Mesenchymal stem cell (in vitro differentiated cells and primary cell): ENCODE measurements at regions not wholly inside any gene's neighbourhood (a gene's known extent, or its start where the extent isn't known, plus 50 kb on each side); places are given as distances from the start of the nearest gene placed in this dataset.
"Not testable (repeated sequence)": the region's sequence is repeated elsewhere in the genome, so short reads cannot be mapped to it uniquely, and the experiment has no call there.

ENCODE experiments used
- DNase-seq: peaks from one replicate; pipeline ENCODE4 v3.0.0-alpha.2; 2013
- H2AFZ ChIP-seq: one replicate; pipeline ENCODE4 v1.6.1; 2013; ENCODE audit warnings: low read depth, mild to moderate bottlenecking, control low read depth, inconsistent platforms, low read length, moderate library complexity
- H2AK5ac ChIP-seq: 2 replicates; pipeline ENCODE4 v1.6.1; 2013; ENCODE audit warnings: low read length, moderate library complexity, mild to moderate bottlenecking, inconsistent platforms; ENCODE audit not compliant: severe bottlenecking
- H2BK120ac ChIP-seq: one replicate; pipeline ENCODE4 v1.6.1; 2013; ENCODE audit warnings: low read depth, mild to moderate bottlenecking, inconsistent platforms, low read length, moderate library complexity
- H2BK12ac ChIP-seq, 2 experiments: one replicate each; pipeline ENCODE4 v1.6.1; 2013; ENCODE audit warnings: inconsistent platforms in 2 of 2, low read length in 2 of 2, mild to moderate bottlenecking in 2 of 2, moderate library complexity in 2 of 2, control low read depth in 1 of 2
- H2BK15ac ChIP-seq: one replicate; pipeline ENCODE4 v1.6.1; 2013; ENCODE audit warnings: mild to moderate bottlenecking, low read depth, inconsistent platforms; ENCODE audit not compliant: poor library complexity, severe bottlenecking
- H2BK5ac ChIP-seq: 2 replicates; pipeline ENCODE4 v1.6.1; 2013; ENCODE audit warnings: low read depth, mild to moderate bottlenecking, low read length, control low read depth, inconsistent platforms; ENCODE audit not compliant: poor library complexity, severe bottlenecking
- H3K14ac ChIP-seq, 2 experiments: one replicate each; pipeline ENCODE4 v1.6.1; 2013; ENCODE audit warnings: inconsistent platforms in 2 of 2, low read length in 2 of 2, control low read depth in 1 of 2, mild to moderate bottlenecking in 1 of 2, moderate library complexity in 1 of 2
- H3K18ac ChIP-seq, 2 experiments: one replicate each; pipeline ENCODE4 v1.6.1; 2013; ENCODE audit warnings: inconsistent platforms in 2 of 2, low read length in 2 of 2, control low read depth in 1 of 2, low read depth in 1 of 2, mild to moderate bottlenecking in 1 of 2
- H3K23ac ChIP-seq, 2 experiments: one replicate each; pipeline ENCODE4 v1.6.1; 2013; ENCODE audit warnings: inconsistent platforms in 2 of 2, low read length in 2 of 2, mild to moderate bottlenecking in 2 of 2, moderate library complexity in 2 of 2, control low read depth in 1 of 2
- H3K27ac ChIP-seq: 2 replicates; pipeline ENCODE4 v1.5.1; 2013; ENCODE audit warnings: mild to moderate bottlenecking, moderate library complexity, low read length, control low read depth, inconsistent platforms; ENCODE audit not compliant: poor library complexity, severe bottlenecking
- H3K27me3 ChIP-seq, 2 experiments: 2 replicates each; pipeline versions ENCODE4 v1.6.1 to v1.7.0; 2013; ENCODE audit warnings: low read length in 2 of 2, mild to moderate bottlenecking in 2 of 2, moderate library complexity in 2 of 2, control low read depth in 1 of 2, inconsistent platforms in 1 of 2; ENCODE audit not compliant: control insufficient read depth in 1 of 2, insufficient read depth in 1 of 2
- H3K36me3 ChIP-seq, 2 experiments: 2 replicates each; pipeline versions ENCODE4 v1.6.1 to v1.7.0; 2013; ENCODE audit warnings: low read length in 2 of 2, control low read depth in 1 of 2, inconsistent platforms in 1 of 2, low read depth in 1 of 2, mild to moderate bottlenecking in 1 of 2; ENCODE audit not compliant: insufficient read depth in 2 of 2, control insufficient read depth in 1 of 2
- H3K4ac ChIP-seq, 2 experiments: one replicate each; pipeline ENCODE4 v1.6.1; 2013; ENCODE audit warnings: inconsistent platforms in 2 of 2, low read length in 2 of 2, mild to moderate bottlenecking in 2 of 2, moderate library complexity in 2 of 2, control low read depth in 1 of 2, low read depth in 1 of 2
- H3K4me1 ChIP-seq: 2 replicates; pipeline ENCODE4 v1.6.1; 2013; ENCODE audit warnings: low read depth, low read length, control low read depth; ENCODE audit not compliant: control insufficient read depth, insufficient read depth
- H3K4me2 ChIP-seq: 2 replicates; pipeline ENCODE4 v1.6.1; 2013; ENCODE audit warnings: low read length, mild to moderate bottlenecking, inconsistent platforms; ENCODE audit not compliant: poor library complexity, severe bottlenecking
- H3K4me3 ChIP-seq, 2 experiments: 2 replicates each; pipeline versions ENCODE4 v1.5.1 to v1.7.0; 2013; ENCODE audit warnings: low read length in 2 of 2, mild to moderate bottlenecking in 2 of 2, control low read depth in 1 of 2, low read depth in 1 of 2; ENCODE audit not compliant: insufficient read depth in 1 of 2
- H3K79me1 ChIP-seq: replicated peaks from 2 replicates; pipeline ENCODE4 v1.6.1; 2013; ENCODE audit warnings: mild to moderate bottlenecking, control low read depth, low read length, inconsistent platforms; ENCODE audit not compliant: poor library complexity, severe bottlenecking
- H3K9ac ChIP-seq: 2 replicates; pipeline ENCODE4 v1.7.0; 2013; ENCODE audit warnings: mild to moderate bottlenecking, low read length, moderate library complexity
- H3K9me3 ChIP-seq: 2 replicates; pipeline ENCODE4 v1.7.0; 2013; ENCODE audit warnings: mild to moderate bottlenecking, low read length; ENCODE audit not compliant: control insufficient read depth
- H4K8ac ChIP-seq: one replicate; pipeline ENCODE4 v1.6.1; 2013; ENCODE audit warnings: inconsistent platforms, mild to moderate bottlenecking, low read length, moderate library complexity
- H4K91ac ChIP-seq: one replicate; pipeline ENCODE4 v1.6.1; 2013; ENCODE audit warnings: mild to moderate bottlenecking, low read length, inconsistent platforms
- WGBS: methylation state at CpG from one replicate; pipeline ENCODE4 v1.1.7; 2013; ENCODE audit warnings: mixed read lengths; 5-methylcytosine and 5-hydroxymethylcytosine counted together

- H2BK12ac ChIP-seq, H2BK120ac ChIP-seq, H3K79me1 ChIP-seq, H3K14ac ChIP-seq, H3K9ac ChIP-seq, H3K9me3 ChIP-seq, H4K8ac ChIP-seq, H3K4me2 ChIP-seq, H2AK5ac ChIP-seq, H2AFZ ChIP-seq, H3K4me1 ChIP-seq, H2BK5ac ChIP-seq, H4K91ac ChIP-seq, H3K27me3 ChIP-seq, H3K27ac ChIP-seq, H3K18ac ChIP-seq, H2BK15ac ChIP-seq, H3K4me3 ChIP-seq, H3K4ac ChIP-seq, DNase-seq, H3K36me3 ChIP-seq, H3K23ac ChIP-seq: not testable (repeated sequence)
- 79% methylated on average over 2 of the region's 2 CpGs for WGBS
Observed at GRCh38 chr6:51055316-51055715, 236.6 kb downstream of the TFAP2B start.

GRCh38 chr6:51057296-51057695, 238.6 kb downstream of the TFAP2B start:
- H2BK120ac ChIP-seq = no peak overlapping the region
- WGBS = 100% methylated on average over 1 of the region's 4 CpGs

GRCh38 chr6:51060262-51060762, 241.6 kb downstream of the TFAP2B start:
- Histone ChIP-seq H3K36me3 (no peaks in the 10 kb centered on the region), H3K27ac (no peak overlapping the region), H3K4me1 (no peaks in the 10 kb centered on the region), H3K4me2 (no peak overlapping the region), H3K79me1 (no peaks in the 10 kb centered on the region), H3K4me3 (no peak overlapping the region), H4K8ac (no peak overlapping the region), H3K9me3 (no peaks in the 10 kb centered on the region), H3K4ac (no peak overlapping the region), H3K23ac (no peak overlapping the region), H3K27me3 (no peaks in the 10 kb centered on the region), H2BK15ac (no peak overlapping the region), H3K14ac (no peak overlapping the region), H3K18ac (no peak overlapping the region), H2BK12ac (no peak overlapping the region), H2AK5ac (no peak overlapping the region), H2BK5ac (no peak overlapping the region), H2BK120ac (no peak overlapping the region), H3K9ac (no peak overlapping the region), H2AFZ (no peak overlapping the region), H4K91ac (no peak overlapping the region)
- 100% methylated on average over 2 of the region's 3 CpGs for WGBS
- no peak for DNase-seq

More at GRCh38 chr6:51057296-51057695, 238.6 kb downstream of the TFAP2B start:
- no peak overlapping the region for H3K9ac ChIP-seq
- no peak overlapping the region for H3K14ac ChIP-seq
- H3K4me1 ChIP-seq = no peaks in the 10 kb centered on the region
- H3K27me3 ChIP-seq = no peaks in the 10 kb centered on the region
- H2BK15ac ChIP-seq = no peak overlapping the region
- no peak overlapping the region for H2BK12ac ChIP-seq
- no peak overlapping the region for H4K91ac ChIP-seq
- no peak overlapping the region for H3K23ac ChIP-seq
- H3K4ac ChIP-seq = no peak overlapping the region
- H4K8ac ChIP-seq = no peak overlapping the region
- no peak overlapping the region for H3K4me3 ChIP-seq
- H3K36me3 ChIP-seq = no peaks in the 10 kb centered on the region
- H3K4me2 ChIP-seq = no peak overlapping the region
- no peak overlapping the region for H2BK5ac ChIP-seq
- no peak overlapping the region for H3K27ac ChIP-seq
- no peak overlapping the region for H3K18ac ChIP-seq
- no peaks in the 10 kb centered on the region for H3K79me1 ChIP-seq
- H2AK5ac ChIP-seq = no peak overlapping the region
- H2AFZ ChIP-seq = no peak overlapping the region
- no peak for DNase-seq
- no peaks in the 10 kb centered on the region for H3K9me3 ChIP-seq

- no peak overlapping the region for H3K4me2 ChIP-seq
- no peak overlapping the region for H3K4ac ChIP-seq
- H2AFZ ChIP-seq = no peak overlapping the region
- no peaks in the 10 kb centered on the region for H3K27me3 ChIP-seq
- H3K9ac ChIP-seq = no peak overlapping the region
- H3K27ac ChIP-seq = no peak overlapping the region
- H2BK15ac ChIP-seq = no peak overlapping the region
- no peaks in the 10 kb centered on the region for H3K4me1 ChIP-seq
- no peaks in the 10 kb centered on the region for H3K9me3 ChIP-seq
- no peak overlapping the region for H3K4me3 ChIP-seq
- H2BK120ac ChIP-seq = no peak overlapping the region
- no peaks in the 10 kb centered on the region for H3K36me3 ChIP-seq
- no peak for DNase-seq
- no peaks in the 10 kb centered on the region for H3K79me1 ChIP-seq
- H4K91ac ChIP-seq = no peak overlapping the region
- no peak overlapping the region for H3K18ac ChIP-seq
- H3K14ac ChIP-seq = no peak overlapping the region
- no peak overlapping the region for H2BK12ac ChIP-seq
- no peak overlapping the region for H3K23ac ChIP-seq
- H2BK5ac ChIP-seq = no peak overlapping the region
- WGBS = 20% methylated on average over 1 of the region's 3 CpGs
- no peak overlapping the region for H4K8ac ChIP-seq
- no peak overlapping the region for H2AK5ac ChIP-seq
Observed at GRCh38 chr6:51062166-51062722, 243.6 kb downstream of the TFAP2B start.
